ENCODE measurements at regions not wholly inside any gene's neighbourhood (a gene's known extent, or its start where the extent isn't known, plus 50 kb on each side); places are given as distances from the start of the nearest gene placed in this dataset.
"Not testable (repeated sequence)": the region's sequence is repeated elsewhere in the genome, so short reads cannot be mapped to it uniquely, and the experiment has no call there.

DNA sequence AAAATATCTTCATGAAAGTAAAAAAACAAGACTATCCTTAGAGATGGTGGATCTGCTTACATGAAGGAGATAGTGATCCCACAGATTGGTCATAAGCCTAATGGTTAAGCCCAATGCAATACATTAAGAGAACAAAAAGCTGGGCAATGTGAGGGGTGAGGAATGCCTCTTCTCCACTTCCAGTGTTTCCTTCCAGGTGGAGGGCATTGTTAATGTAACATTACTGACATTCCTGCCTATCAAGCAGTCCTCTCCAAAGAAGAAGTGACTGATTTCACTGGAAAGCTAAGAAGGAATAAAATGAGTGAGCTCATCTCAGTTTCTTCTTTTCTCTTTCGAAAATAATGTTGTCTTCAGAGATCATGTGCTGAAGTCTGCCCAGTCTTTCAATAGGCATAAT, 207.8 kb downstream of the RAB38 start:
- no peak for DNase-seq

DNA sequence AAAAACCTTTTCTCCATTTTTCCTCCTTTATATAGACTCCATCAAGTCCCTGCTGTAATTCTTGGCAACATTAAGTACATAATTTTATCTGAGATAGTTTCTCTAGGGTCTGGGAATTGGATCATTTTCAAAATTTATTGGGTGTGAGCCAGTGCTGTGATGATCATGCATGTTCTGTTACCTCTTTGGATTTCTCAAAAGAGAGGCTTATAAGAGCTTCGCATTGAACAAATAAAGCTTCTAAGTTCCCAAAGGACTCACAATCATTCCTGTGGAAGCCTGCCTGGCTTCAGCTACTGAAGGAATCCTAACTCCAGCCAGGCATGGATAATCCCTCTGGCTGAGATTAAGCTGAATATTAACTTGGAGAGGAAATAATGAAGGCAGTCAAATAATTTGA, 208.5 kb downstream of the RAB38 start:
- no peak for DNase-seq

DNA sequence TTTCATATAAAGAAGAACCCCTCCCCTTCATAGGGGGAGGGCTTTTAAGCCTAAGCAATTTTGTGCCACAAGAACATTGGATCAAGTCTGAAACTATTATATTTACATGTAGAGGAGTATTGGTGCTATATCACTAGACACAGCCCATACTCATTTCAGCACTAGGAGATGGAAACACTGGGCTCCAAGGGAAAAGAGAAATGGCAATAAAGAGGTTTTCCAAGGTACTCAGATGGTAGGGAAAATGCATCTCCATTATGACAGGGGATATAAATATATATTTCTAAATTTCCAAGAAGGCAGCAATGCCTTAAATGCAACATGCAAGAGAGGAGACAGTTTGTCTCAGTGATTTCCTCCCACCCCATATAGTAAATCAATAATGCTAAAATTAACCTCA, 209.0 kb downstream of the RAB38 start:
- no peak for DNase-seq

DNA sequence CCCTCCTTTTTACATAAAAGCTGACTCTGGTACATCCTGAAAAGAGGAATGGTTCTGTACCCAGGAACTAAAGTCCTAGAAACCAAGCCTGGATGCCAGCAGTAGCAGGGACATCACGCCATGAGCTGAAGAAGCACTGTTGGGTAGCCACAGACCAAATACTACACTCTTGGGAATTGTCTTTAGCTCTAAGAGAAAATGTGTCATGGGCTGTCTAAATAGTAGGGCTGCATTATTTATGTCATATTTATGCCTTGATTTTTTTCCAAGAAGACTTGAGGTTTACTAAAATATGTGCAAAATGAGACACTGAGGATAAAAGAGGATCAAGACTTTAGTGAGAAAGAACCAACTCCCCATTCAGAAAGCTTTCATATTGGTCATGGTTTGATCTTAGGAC, 213.6 kb downstream of the RAB38 start:
- DNase-seq, result no peak

DNA sequence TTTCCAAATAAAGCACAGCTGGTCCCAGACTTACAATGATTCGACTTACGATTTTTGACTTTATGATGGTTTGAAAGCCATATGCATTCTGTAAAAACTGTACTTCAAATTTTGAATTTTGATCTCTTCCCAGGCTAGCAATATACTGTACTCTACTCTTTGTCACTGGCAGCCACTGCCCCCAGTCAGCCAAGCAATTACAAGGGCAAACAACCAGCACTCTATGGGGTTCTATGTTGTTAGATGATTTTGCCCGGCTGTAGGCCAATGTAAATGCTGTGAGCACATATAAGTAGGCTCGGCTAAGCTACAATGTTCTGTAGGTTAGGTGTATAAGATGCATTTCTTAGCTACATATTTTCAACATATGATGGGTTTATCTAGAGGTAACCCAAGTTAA, 217.3 kb downstream of the RAB38 start:
- DNase-seq, result no peak

DNA sequence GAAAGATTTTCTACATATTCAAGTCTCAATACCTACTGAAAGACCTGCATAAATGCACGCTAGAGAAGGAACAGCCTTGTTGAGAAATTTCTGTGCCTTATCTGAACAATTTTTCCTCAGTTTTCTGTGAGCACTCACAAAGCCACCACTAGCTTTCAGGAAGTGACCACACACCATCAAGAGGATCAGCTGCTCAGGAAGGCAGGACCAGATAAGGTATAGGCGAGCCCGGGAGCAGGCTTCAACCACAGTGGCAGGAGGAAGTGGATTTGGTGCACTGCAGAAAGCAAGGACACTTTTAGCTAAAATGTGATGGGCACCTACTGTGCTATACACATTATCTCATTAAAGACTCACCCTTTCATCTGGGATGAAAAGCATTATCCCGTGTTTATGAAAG, 220.8 kb downstream of the RAB38 start:
- no peak for DNase-seq

DNA sequence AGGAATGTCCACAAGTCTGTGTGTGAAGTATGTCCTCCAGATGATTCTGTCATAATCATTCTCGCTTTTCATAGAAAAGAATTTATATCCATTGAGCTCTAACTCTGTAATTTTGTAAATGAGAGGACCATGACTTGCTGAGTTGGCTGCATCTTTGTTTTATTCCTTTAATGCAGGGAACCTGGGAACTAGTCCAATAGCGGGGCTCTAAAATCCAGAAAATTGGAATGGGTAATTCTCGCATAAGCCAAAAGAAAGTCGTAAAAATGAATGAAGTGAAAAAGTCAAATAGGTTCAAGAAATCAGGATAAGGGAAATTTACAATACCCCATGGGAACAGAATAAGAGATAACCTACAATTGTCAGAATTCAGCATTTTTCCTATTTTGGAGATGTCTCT, 232.5 kb downstream of the RAB38 start:
- DNase-seq, result no peak

DNA sequence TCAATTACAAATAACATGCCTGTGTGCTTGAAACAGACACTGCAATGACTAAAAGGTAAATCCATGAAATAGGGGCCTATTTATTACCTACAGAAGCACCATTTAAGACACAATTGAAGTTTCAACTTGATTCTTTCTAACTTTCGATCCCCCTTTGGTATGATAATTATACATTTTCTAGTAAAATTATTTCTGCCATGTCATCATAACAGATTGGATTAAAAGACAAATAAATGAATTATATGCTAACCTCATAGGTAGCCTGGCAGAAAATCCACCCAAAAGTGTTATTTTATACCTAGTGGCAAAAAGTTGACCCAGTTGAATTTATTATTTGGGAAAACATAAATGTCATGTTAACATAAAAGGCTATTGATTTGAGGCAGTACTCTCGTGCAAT, 241.1 kb downstream of the RAB38 start:
- no peak for DNase-seq

DNA sequence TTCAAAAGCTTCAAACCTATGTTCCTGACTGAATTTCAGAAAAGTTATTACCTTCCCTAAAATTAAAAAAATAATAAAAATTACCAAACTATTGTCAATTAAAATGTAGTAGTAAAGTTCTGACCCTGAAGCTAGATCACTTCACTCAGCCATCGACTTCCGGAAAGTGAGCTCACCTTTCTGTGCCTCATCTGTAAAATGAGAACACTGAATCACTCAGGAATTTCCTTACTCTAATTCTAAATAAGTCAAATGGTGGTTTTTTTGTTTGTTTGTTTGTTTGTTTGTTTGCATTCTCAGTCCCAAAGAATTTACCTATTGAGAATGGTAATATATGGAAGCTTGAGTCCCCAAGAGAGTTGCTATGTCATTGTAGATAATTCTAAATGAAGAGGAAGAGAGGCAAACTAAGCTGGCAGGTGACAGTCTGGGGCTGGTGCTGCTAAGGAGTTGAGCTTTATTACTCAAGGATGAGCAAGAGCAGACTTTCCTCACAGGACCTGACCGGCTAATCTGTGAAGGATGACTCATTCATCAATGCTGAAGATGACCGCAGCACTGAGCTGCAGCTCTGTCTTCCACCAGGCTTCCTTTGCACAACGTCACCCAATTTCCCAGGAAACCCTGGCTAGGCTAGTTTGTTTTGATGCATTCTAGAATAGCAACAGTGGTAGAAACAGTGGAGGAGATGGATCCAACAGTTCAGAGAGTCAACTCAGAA, 248.8 kb downstream of the RAB38 start:
- no peak for DNase-seq

DNA sequence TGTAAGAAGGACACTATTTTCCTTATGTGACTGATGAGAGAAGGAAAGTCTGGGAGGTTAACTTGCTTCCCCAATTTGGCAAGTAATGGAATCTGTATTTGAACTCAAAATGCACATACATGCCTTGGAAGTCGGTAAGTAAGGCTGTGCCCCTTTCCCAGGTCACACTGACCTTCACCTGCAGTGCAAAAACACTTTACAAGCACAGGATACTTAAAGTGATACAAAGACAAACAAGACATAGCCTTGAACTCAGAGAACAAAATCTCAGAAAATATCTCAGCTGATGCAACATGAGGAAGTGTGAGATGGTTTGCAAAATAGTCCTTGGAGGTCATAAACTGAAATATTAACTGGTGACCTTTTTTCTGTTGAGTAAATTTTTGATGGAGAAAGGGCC, 251.1 kb downstream of the RAB38 start:
- DNase-seq, result no peak

DNA sequence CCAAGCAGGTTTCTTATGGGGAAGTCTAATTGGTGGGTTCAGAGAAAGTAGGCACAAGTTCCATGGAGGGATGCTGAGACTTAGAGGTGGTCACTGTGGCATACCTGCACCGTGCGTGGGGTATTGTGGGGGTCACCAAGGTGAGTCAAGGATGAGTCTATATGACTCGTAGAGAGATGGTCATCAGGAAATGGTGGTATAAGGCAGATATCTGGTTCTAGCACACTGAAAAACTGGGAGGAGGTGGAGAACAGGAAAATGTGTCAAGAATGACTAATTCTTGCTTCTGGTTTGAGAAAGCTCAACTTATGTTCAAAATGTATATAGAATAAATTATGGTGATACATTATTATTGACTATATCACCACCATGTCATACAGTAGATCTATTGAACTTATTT, 258.1 kb downstream of the RAB38 start:
- DNase-seq, result no peak

DNA sequence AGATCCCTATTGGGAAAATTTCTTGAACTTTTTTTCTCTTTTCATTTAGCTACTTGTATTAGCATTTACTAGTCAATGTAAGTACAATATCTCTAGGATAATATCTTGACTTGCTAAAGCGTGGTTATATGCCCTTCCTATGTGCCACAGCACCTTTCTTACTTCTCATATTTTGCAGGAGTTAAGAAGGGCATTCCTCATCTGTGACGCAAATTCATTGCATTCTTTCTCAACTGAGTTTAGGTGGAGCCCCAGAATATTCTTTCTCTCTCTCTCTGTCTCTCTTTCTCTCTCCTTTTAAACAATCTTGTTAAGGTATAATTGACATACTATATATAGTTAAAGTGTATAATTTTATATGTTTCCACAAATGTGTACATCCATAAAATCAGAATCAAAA, 266.1 kb downstream of the RAB38 start:
- DNase-seq, result no peak

DNA sequence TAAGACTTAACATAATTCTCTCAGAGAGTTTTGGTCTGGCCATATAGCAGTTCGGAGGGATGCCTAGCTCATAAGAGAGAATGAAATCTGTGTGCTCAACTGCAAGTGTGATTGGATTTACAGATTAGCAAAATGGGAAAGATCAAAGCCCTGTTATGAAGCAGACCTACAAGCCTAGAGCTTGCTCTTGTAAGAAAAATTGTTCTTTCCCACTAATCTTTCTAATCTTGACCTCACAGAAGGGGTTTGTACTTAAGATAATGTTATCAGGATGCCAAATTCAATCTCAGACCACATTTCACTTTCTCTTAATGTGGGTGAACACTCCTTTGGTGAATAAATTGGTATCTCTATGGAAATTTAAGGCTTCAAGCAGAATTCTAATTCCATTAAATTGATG, 267.2 kb downstream of the RAB38 start:
- no peak for DNase-seq

DNA sequence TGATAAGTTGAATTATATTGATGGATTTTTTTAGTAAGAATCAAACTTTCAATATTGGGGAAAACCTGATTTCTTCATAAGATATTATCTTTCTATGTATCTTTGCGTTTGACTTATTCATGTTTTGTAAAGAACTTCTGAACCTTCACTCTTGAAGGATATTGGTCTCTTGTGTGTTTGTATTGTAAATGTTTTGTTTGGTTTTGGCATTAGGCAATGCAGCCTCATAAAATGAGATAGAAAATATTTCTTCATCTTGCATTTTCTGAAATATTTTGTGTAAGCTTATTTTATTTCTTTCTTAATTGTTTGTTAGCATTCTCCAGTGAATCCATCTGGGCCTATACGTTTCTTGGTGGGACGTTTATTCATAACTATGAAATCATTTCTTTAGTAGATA, 271.9 kb downstream of the RAB38 start:
- no peak for DNase-seq

DNA sequence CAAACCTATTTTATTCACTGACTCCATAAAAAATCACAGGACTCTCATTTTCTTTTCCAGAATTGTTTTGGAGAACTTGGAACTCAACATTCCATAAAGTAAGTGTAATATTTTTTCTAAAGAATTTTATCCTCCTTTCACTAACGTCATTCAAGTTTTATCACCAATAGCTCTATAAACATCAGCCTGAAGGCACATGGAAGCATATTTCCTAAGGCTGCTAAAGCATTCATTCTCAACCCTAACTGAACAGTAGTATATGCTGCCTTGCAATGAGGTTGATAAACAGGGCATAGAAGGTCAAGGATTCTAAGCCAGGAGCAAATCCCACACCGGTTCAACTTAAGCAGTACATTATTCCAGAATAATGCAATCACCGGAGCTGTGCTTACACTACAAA, 273.9 kb downstream of the RAB38 start:
- no peak for DNase-seq

DNA sequence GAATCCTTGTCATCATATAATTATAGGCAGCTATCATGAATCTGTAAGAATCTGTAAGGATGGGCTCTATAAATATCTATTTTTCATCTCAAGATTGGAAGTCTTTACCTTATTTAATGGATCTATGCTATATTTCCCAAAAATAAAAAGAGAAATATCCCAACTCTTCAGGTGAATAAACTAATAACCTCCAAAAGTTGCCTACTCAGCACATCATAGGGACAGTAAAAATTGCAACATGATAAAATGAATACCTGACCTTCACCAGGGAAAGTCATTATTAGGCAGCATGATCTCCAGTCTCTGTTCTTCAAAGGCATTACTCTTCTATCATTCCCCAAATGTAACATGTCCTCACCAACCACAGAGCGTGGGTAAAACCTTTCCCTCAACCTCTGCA, 277.3 kb downstream of the RAB38 start:
- no peak for DNase-seq

DNA sequence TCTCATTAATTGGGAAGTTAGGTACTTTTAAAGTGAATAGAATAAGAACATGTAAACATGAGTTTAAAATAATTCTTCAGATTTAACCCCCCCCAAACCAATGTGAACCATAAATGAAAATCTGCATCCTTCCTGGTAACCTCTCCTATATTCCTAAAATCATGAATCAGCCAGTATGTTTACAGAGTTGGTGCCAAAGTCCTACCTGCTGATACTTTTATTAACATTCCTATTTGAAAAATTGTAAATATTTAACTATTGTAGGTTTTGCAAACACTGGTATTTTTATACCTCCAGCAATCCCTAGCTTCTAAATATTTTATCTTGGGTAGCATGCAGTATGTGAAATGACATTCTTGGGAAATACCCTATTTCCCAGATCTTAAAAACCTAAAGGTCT, 278.2 kb downstream of the RAB38 start:
- no peak for DNase-seq

DNA sequence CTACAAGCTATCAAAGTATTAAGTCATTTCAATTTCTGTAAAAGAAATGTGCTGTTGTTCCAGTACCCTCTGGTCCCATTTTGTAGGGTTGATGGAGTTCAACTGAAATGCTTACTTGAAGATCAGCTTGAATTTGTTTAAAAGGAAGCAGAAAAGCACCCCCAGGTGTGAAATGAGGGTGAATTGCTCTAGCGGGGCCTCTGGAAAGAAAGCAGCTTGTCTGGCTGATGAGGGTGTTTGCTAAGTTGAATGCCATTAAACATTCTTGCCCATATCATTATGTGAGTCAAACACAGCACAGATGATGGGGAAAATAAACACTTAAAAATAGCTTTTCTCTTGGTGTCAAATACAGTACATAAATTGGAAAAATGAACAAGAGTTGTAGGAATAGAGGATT, 280.3 kb downstream of the RAB38 start:
- DNase-seq, result no peak

DNA sequence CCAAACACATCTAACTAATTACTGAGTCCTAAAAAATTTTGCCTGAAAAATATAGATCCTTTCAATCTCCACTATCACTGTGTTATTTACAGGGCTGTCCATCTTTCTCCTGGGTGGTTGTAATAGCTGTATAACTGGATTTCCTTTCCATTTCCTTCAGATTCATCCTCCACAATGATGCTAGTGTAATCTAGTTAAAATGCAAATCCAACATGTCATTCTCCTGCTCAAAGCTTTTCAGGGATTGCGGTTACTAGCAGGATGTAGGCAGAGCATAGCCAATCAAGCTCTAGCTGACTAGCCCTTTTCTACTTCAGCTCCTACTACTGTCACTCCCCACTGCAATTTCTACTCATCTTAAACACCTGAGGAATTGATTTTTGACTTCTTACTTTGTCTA, 283.0 kb downstream of the RAB38 start:
- no peak for DNase-seq

DNA sequence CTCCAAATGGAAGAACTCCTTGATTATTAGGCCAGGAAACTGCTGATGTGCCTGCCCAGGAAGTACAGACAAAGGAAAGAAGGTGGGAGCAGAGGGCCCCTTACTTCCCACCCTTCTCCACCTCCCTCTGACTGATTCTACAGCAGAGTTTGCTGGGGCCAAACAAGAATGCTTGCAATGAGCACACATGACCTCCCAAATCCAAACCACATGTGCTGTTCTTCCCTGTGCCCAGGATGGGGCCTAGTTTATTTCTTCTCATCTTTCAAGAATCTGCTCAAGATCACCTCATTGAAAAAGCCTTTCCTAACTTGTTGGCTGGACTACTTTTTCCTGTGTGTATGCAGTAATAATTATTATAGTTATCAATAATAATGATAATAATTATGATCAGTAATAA, 286.1 kb downstream of the RAB38 start:
- no peak for DNase-seq

DNA sequence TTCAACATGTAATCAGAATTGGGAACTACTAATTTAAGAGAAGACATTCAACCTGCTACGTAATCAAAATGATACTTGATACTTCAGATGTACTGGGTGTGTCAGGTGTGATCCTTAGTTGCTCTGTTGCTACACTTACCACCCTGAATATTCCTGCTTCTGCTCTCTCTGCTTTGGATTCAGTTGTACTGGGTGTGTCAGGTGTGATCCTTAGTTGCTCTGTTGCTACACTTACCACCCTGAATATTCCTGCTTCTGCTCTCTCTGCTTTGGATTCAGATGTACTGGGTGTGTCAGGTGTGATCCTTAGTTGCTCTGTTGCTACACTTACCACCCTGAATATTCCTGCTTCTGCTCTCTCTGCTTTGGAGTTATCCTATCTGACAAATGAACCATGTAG, 290.2 kb downstream of the RAB38 start:
- DNase-seq, result not testable (repeated sequence)

DNA sequence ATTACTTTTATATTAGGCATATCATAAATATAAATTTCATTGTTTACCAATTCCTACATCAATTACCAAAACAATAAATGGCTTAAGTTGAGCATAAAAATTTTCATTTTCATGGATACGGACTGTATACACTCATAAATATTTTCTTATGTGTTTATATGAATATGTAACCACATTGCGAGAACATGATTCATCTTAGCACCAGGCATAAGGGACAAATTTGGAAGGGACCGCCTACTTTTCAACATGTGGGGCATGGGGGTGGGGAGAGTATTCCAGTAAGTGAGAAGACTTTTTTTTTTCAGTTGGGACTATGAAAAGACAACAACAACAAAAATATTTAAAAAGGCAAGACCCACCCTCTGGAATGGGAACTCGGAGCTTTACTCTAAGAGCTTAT, 296.1 kb downstream of the RAB38 start:
- DNase-seq, result no peak

DNA sequence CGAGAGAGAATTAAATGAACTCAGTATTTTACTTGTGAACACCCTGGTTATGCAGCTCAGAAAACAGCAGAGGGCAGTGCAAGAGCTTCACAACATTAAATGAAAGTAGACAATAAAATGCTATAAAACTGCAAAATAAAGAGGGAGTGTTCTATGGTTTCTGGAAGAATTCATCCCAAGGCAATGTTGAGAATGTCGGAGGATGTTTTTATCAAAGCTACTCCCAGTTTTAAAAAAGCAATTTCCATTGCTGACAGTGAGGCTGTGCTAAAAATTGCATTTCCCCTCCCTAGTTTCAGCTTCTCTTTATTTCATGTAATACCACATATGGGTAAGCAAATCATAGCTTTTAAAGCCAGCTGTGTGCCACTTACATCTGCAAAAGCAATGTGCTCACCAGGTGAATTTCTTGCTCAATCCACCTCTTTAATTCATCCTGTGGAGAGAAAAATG, 296.8 kb downstream of the RAB38 start:
- DNase-seq, result no peak

DNA sequence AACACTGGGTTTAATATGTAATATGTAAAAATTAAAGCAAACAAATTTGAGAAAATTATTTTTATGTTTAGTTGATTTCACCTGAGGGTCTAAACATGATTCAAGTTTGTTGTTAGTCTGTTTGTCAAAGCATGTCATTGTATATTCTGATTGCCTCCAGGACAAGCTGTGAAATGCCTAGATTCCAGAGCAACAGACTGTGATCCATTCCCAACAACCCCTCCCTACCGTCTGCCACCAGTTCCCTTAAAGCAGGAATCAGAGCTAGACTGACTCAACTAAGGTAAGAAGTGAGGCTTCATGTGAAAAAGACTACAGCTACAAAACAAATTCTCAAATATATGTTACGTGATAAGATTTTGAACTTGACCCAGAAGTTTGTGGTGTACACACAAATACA, 304.2 kb downstream of the RAB38 start:
- DNase-seq, result no peak

DNA sequence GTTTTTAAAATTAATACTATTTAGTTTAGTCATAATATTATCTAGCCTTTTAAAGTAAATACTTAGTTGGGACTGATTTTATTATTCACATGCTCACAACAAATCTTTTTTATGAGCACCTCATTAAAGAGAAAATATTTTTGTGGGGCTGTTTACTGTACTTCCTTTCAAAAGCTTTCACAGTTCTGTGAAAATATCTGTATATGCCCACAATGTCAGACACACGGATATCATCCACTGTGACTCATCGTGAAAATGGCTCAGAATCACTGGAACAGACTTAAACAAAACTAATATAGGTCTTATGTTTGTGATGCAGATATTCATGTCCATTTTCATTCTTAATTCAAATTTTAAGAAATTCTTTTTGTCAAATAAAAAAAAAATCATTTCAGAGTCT, 305.2 kb downstream of the RAB38 start:
- no peak for DNase-seq

DNA sequence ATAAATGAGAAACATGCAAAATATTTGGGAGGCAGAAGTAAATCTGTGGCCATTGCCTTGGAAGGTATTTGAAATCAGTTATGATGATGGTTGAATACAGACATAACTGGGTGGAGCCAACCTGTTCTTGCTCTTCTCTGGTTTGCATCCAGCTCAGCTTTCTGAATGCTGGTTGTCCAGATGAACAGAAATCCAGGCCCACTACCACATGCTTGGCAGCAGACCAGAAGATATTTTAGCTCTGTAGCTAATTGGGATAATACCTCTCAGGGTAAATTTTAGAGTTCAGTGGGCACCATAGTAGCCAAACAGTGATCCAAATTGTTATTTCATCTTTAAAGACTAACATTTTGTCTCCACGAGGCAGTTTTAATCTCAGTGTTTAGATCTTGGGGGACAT, 308.3 kb downstream of the RAB38 start:
- no peak for DNase-seq
